ENCODE measurements at regions not wholly inside any gene's neighbourhood (a gene's known extent, or its start where the extent isn't known, plus 50 kb on each side); places are given as distances from the start of the nearest gene placed in this dataset.

DNA sequence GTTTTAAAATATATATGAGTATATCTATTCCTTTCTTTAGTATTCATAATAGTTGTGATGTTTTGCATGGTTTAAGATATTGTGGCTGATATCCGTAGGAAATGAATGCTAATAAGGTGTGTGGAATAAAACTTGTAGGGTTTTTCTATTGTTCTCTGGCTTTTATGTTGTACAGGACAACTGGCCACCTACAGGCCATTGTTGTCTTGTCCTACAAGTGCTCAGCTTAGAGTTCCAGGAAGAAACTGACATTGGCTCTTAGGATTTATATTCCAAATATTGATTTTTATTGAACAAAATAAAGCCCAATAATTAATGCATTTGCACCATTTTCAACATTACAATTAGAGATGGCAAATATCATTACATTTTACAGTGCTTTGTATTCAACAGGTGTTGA, 512.8 kb upstream of the TENM4 start:
- no peak for DNase-seq (ENCODE audit: low spot score)

GRCh38 chr11:79950741-79951140, 509.9 kb upstream of the TENM4 start:
- DNase-seq (ENCODE audit: low spot score): no peak

DNA sequence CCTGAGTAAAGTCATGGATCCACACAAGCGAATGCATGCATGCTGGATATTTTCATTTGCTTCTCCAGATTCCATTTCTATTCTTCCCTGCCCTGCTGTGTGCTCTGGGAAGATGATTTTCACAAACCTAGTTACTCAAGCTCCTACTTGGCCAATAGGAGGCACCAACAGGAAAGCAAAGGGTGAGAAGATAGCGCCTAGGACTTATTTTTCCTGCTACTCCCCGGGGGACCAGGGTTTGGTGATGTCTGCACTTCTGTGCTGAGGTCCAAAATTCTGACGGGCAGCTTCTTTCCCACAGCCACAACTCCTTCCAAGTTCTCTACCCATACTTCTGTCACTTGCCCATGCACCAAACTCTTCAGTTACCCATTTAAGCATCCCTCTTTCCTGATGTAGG, 509.3 kb upstream of the TENM4 start:
- no peak for DNase-seq (ENCODE audit: low spot score)

DNA sequence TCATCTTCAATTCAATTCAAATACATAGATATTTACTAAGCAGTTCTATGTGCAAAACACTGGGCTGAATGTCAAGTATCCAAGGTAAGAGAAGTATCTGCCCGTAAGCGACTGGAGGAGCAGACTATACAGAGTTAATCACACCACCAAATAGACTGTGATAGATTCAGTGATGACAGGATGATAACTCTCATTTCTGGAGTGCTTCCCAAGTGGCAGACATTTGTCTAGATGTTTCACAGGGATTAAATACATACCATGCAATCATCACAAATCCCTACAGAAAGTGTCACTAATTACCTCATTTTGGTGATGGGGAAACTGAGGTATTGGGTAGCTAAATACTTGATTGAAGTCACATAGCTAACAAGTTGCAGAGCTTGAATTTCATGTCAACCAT, 508.7 kb upstream of the TENM4 start:
- DNase-seq (ENCODE audit: low spot score): no peak

- DNase-seq (ENCODE audit: low spot score): no peak
Observed at GRCh38 chr11:79942646-79943045, 501.8 kb upstream of the TENM4 start.

GRCh38 chr11:79942090-79942489, 501.3 kb upstream of the TENM4 start:
- DNase-seq (ENCODE audit: low spot score): no peak

- no peak for DNase-seq (ENCODE audit: low spot score)
Observed at GRCh38 chr11:79940974-79941735, 500.3 kb upstream of the TENM4 start.

- DNase-seq (ENCODE audit: low spot score): no peak
Observed at GRCh38 chr11:79940165-79940564, 499.3 kb upstream of the TENM4 start.

- no peak for DNase-seq (ENCODE audit: low spot score)
Observed at GRCh38 chr11:79939111-79939510, 498.3 kb upstream of the TENM4 start.

- DNase-seq (ENCODE audit: low spot score): no peak
Observed at GRCh38 chr11:79937676-79938334, 497.0 kb upstream of the TENM4 start.

- DNase-seq (ENCODE audit: low spot score): no peak
Observed at GRCh38 chr11:79932612-79933011, 491.8 kb upstream of the TENM4 start.

DNA sequence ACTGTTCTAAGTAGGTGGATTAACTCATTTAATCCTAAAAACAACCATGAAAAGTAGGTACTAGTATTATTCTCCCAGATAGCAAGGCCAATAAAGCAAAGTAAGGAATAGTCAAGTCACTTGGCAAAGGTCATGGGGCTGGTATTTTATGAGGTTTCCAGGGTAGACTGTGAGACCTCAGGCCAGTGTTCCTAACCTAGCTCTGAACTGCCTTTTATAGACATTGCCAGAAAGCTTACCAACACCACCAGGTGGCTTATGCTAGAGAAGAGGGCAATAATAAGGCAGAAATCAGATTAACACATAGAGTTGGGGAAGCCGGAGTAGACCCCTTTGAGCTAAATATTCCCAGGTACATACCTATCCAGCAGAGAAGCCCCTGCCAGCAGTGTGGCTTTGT, 490.9 kb upstream of the TENM4 start:
- no peak for DNase-seq (ENCODE audit: low spot score)

DNA sequence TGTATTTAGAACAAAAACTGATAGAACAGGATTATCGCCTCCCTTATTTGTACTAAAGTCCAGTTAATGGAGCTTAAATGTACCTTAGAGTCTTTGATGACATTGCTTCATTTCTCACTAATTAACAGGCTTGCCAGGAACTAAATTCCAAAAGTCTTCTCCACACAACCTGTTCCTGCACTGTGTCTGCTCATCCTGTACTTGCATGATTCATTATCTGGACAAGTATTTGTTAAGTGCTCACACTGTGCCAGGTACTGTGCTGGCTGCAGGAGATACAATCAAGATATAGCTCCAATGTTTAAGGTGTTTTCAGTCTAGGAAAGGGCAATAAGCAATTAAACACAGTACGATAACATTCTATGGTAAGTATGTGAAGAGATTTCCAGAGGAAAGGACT, 485.9 kb upstream of the TENM4 start:
- no peak for DNase-seq (ENCODE audit: low spot score)

- DNase-seq (ENCODE audit: low spot score): no peak
Observed at GRCh38 chr11:79925570-79925969, 484.7 kb upstream of the TENM4 start.

DNA sequence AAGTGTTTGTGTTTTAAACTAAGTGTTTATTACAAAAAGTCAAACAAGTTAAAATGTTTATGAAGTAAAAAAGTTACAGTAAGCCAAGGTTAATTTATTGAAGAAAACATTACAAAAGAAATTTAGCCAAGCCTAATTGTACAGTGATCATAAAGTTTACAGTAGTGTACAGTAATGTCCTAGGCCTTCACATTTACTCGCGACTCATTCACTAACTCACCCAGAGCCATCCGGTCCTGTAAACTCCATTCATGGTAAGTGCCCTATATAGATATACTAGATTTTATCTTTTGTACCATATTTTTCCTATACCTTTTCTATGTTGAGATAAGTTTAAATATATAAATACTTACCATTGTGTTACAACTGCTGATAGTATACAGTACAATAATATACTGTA, 481.8 kb upstream of the TENM4 start:
- DNase-seq (ENCODE audit: low spot score): no peak

GRCh38 chr11:79920480-79920879, 479.6 kb upstream of the TENM4 start:
- DNase-seq (ENCODE audit: low spot score): no peak

DNA sequence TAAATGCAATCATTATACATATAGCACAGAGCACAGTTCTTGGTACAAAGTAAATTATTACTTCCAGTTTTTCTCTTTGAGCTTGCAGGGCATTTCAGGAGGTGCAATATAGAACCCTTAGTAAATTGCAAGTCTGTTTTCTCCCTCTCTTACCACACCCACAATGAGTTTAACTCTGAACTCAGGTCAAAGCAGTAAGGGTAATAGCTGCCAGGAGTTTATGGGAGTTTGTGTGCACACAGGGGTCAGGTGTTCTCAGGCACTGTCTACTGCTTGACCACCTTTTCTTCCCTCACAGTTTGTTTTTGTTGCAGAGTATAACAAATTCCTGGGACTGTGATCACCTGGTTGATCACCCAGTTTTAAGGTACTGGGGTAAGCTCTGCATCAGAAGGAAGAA, 478.5 kb upstream of the TENM4 start:
- DNase-seq (ENCODE audit: low spot score): no peak

- no peak for DNase-seq (ENCODE audit: low spot score)
Observed at GRCh38 chr11:79918846-79919245, 478.0 kb upstream of the TENM4 start.

DNA sequence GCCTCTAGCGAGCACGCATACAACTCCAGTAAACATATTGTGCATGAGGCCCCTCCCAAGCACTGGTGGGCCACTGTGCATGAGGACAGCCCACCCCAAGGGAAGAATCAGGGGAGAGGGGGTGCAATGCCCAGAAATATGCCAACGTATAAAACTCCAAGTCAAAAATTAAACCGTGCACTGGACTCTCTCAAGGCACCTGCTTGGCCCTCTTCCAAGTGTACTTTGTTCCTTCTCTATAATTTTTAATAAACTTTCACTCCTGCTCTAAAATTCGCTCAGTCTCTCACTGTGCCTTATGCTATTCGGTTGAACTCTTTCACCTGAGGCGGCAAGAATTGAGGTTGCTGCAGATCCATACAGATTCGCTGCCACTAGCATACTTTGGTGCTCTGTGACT, 465.3 kb upstream of the TENM4 start:
- no peak for DNase-seq (ENCODE audit: low spot score)

DNA sequence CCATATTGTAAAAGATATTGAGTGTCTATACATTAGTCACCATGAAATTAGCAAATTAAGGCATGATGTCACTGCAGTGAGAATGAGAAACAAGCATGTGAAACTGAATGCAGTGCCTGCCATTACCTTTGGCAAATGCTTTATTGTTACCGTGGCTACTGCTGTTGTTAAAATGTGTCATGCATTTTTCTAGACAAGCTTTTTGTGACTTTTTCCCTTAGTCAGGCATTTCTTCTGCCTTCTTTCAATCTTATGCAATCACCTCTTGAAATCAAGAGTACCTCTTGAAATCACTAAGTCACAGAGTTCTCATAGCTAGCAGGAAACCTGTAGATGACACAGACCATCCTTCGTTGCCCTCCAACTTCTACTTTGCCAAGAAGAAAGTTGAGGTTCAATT, 461.7 kb upstream of the TENM4 start:
- DNase-seq (ENCODE audit: low spot score): no peak

DNA sequence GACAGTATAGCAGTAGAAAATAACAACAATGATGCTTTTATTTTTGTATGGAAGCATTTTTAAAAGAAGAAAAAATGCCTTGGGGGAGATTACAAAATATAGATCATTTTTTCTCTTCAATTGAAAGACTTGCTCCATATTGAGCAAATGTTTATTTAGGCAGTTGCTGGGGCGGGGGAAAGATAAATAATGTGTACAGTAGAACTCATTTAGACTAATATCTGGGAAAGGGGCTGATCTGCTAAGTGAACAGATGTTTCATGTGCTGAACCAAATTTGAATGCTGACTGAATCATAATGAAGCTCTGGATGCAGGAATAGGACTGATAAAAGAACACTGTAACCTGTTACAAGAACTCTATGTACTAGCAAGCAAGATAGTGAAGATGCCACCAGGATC, 457.1 kb upstream of the TENM4 start:
- no peak for DNase-seq (ENCODE audit: low spot score)

DNA sequence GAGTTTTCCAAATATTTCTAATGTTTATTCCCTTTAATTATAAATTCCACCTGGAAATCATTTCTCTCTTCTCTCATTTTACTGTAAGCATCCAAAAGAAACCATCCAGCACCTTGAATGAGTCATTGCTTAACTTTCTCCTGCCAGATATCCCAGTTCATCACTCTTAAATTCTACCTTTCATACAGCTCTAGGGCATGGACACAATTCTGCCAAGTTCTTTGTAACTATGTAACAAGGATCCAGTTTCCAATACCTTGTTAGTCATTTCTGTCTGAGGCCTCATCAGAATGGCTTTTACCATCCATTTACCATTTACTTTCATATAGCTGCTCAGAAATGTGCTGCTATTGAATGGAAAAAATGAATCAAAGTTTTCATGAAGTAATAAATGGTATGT, 455.4 kb upstream of the TENM4 start:
- DNase-seq (ENCODE audit: low spot score): no peak

- no peak for DNase-seq (ENCODE audit: low spot score)
Observed at GRCh38 chr11:79894111-79894510, 453.3 kb upstream of the TENM4 start.

GRCh38 chr11:79890272-79890671, 449.4 kb upstream of the TENM4 start:
- DNase-seq (ENCODE audit: low spot score): no peak

Measured in HuH-7 (cell line).